Calu3 (cell line): ENCODE measurements at regions not wholly inside any gene's neighbourhood (a gene's known extent, or its start where the extent isn't known, plus 50 kb on each side); places are given as distances from the start of the nearest gene placed in this dataset.

Experiments used
- BruUV-seq: library from RNA; stranded (reverse); fragments of 400-500 nt; replicated peaks from 2 replicates; lab custom pipeline; 2021; lab: Mats Ljungman, UMichigan
- CTCF ChIA-PET: fragments of 300-600 bp; sonication (Branson Sonifier 250); formaldehyde crosslinking; loops from one replicate; lab custom pipeline; 2022; ENCODE audit warnings: antibody characterized with exemption; lab: Charles Lee
- DNase-seq: peaks from one replicate; pipeline ENCODE4 v3.0.0; 2022
- H3K27ac Mint-ChIP-seq: one replicate; pipeline ENCODE4 v1.8.0; 2022; ENCODE audit warnings: mixed read lengths; ENCODE audit not compliant: unreplicated experiment
- H3K27me3 Mint-ChIP-seq: one replicate; pipeline ENCODE4 v1.8.0; 2022; ENCODE audit warnings: mixed read lengths; ENCODE audit not compliant: unreplicated experiment
- H3K36me3 Mint-ChIP-seq: one replicate; pipeline ENCODE4 v1.8.0; 2022; ENCODE audit warnings: mild to moderate bottlenecking, moderate library complexity, mixed read lengths; ENCODE audit not compliant: insufficient read depth, unreplicated experiment
- H3K4me1 Mint-ChIP-seq: one replicate; pipeline ENCODE4 v1.8.0; 2022; ENCODE audit warnings: mild to moderate bottlenecking, low read depth, mixed read lengths; ENCODE audit not compliant: unreplicated experiment
- H3K4me3 Mint-ChIP-seq: one replicate; pipeline ENCODE4 v1.8.0; 2022; ENCODE audit warnings: mild to moderate bottlenecking, low read depth, moderate library complexity, mixed read lengths; ENCODE audit not compliant: unreplicated experiment
- H3K9me3 Mint-ChIP-seq: one replicate; pipeline ENCODE4 v1.8.0; 2022; ENCODE audit warnings: low read depth, mixed read lengths; ENCODE audit not compliant: unreplicated experiment
- CTCF ChIP-seq: fragments of 200-600 bp; IDR thresholded peaks from one replicate; pipeline ENCODE4 v1.8.0; 2022; ENCODE audit warnings: antibody characterized with exemption; ENCODE audit not compliant: unreplicated experiment
- intact Hi-C: fragments of 100-400 bp; cut with micrococcal nuclease; formaldehyde crosslinking; loops from one replicate; pipeline ENCODE4 v1.10.0; 2022; ENCODE audit not compliant: unreplicated experiment

DNA sequence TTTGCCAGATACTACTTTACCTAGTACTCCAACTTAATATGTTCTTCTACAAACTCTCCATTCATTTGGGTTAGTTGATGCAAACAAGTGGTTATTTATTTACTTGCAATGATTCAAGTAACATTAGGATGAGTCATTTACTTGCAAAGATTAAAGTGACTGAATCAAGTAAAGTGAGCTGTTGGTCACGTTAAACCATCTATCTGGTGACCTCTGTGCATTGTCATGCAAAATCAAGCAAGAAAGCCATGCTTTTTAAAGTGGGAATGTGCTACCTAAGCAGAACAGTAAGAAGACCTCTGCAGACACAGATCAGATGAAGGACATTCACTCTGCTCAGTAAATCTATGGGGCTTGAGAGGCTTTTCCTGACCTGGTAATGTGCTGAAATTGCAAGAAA is 254.7 kb downstream of the LRRIQ3 start:
- Mint-ChIP-seq H3K36me3 (no peaks in the 10 kb centered on the region), H3K27ac (peak overlapping the region; percentile 28), H3K9me3 (no peaks in the 10 kb centered on the region), H3K4me3 (no peak overlapping the region), H3K4me1 (peaks cover 26% of the 10 kb centered on the region), H3K27me3 (no peaks in the 10 kb centered on the region)
- no TSS peak for BruUV-seq
- DNase-seq, result no peak
- CTCF ChIA-PET, result no interaction called here
- no peak for TF ChIP-seq CTCF
- intact Hi-C loops, result no loop called here

DNA sequence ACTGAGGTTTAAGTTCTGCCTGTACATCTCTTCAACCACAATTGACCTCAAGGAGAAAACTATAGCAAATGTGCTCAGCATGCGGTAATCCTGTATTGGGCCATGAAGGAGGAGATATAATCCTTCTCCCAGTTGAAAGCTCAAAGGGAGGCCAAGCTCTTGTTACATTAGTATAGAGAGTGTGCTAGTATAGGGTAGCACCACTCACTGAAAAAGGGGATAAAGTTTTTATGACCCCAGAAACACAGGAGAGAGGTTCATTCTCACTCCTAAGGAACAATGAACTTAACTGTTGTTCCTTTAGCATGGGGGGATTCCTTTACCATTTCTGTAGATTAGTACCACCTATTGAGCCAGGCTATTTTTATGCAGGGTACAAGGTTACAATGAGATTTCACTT is 267.7 kb downstream of the LRRIQ3 start:
- CTCF ChIA-PET, result no interaction called here
- TF ChIP-seq CTCF, result no peak
- Mint-ChIP-seq H3K36me3 (no peaks in the 10 kb centered on the region), H3K27ac (no peak overlapping the region), H3K27me3 (no peaks in the 10 kb centered on the region), H3K4me3 (no peak overlapping the region), H3K4me1 (peaks cover 13% of the 10 kb centered on the region), H3K9me3 (no peaks in the 10 kb centered on the region)
- no TSS peak for BruUV-seq
- DNase-seq, result no peak
- intact Hi-C loops, result no loop called here

DNA sequence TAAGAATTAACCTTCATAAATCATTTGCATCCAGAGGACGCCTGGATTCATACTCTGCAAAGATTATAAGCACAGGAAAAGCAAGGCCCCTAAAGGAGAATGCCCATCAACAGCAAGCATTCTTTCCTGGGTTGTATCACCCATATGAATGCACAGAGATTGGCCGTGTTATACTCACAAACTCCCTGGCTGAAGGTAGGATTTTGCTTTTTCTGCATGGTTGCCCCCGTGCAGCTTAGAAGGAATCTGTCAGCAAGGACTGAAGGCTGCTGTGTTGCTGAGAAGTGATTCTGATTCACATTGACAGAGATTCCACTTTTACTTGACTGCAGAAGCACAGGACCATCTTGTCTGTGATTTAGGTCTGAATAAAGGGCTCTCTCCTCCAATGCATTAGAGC is 283.0 kb downstream of the LRRIQ3 start:
- peaks cover 18% of the 10 kb centered on the region for H3K4me1 Mint-ChIP-seq
- no peaks in the 10 kb centered on the region for H3K27me3 Mint-ChIP-seq
- no peak for TF ChIP-seq CTCF
- no peak overlapping the region for H3K4me3 Mint-ChIP-seq
- H3K9me3 Mint-ChIP-seq, result peaks cover 8% of the 10 kb centered on the region
- no peak overlapping the region for H3K27ac Mint-ChIP-seq
- no peaks in the 10 kb centered on the region for H3K36me3 Mint-ChIP-seq
- no TSS peak for BruUV-seq
- no peak for DNase-seq
- CTCF ChIA-PET, result interaction anchor here (0.5 kb wide), 1 partner anchor 308 kb away, joined by 3 read pairs; no protein-coding TSS in a partner anchor
- intact Hi-C loops, result no loop called here

GRCh38 chr1:73913025-73913424 is 285.0 kb downstream of the LRRIQ3 start:
- H3K9me3 Mint-ChIP-seq, result peaks cover 8% of the 10 kb centered on the region
- CTCF ChIA-PET, result no interaction called here
- H3K4me3 Mint-ChIP-seq, result no peak overlapping the region
- intact Hi-C loops, result no loop called here
- DNase-seq, result no peak
- H3K4me1 Mint-ChIP-seq, result peaks cover 10% of the 10 kb centered on the region
- no TSS peak for BruUV-seq
- no peak for TF ChIP-seq CTCF
- no peaks in the 10 kb centered on the region for H3K27me3 Mint-ChIP-seq
- H3K27ac Mint-ChIP-seq, result no peak overlapping the region
- no peaks in the 10 kb centered on the region for H3K36me3 Mint-ChIP-seq
